Activated CD8-positive, alpha-beta memory T cell treated with anti-CD3 and anti-CD28 coated beads, Interleukin-2, amount 10 ng/mL, durations not matched to agents 7 days and 5 days (primary cell): ENCODE measurements at regions not wholly inside any gene's neighbourhood (a gene's known extent, or its start where the extent isn't known, plus 50 kb on each side); places are given as distances from the start of the nearest gene placed in this dataset.

Experiments
- ATAC-seq: fragments of 150-1000 bp; cut with Tn5 transposase; one replicate; pipeline ENCODE4 v1.10.0; 2021; ENCODE audit warnings: moderate library complexity
- CTCF ChIA-PET: fragments of 350-600 bp; sonication (Branson Sonifier 250); formaldehyde crosslinking; loops from one replicate; lab custom pipeline; 2021; ENCODE audit warnings: antibody characterized with exemption; lab: Charles Lee
- DNase-seq: peaks from one replicate; pipeline ENCODE4 v3.0.0-alpha.2; 2020
- H3K27ac Mint-ChIP-seq: one replicate; pipeline ENCODE4 v1.8.0; 2021; ENCODE audit warnings: mild to moderate bottlenecking, mixed read lengths
- H3K27me3 Mint-ChIP-seq: one replicate; pipeline ENCODE4 v1.8.0; 2021; ENCODE audit warnings: mixed read lengths
- H3K36me3 Mint-ChIP-seq: one replicate; pipeline ENCODE4 v1.8.0; 2021; ENCODE audit warnings: mild to moderate bottlenecking, mixed read lengths
- H3K4me1 Mint-ChIP-seq: one replicate; pipeline ENCODE4 v1.8.0; 2021; ENCODE audit warnings: mixed read lengths
- H3K4me3 Mint-ChIP-seq: one replicate; pipeline ENCODE4 v1.8.0; 2021; ENCODE audit warnings: mild to moderate bottlenecking, moderate library complexity, mixed read lengths
- H3K9me3 Mint-ChIP-seq: one replicate; pipeline ENCODE4 v1.8.0; 2022; ENCODE audit warnings: low read depth, mixed read lengths

GRCh38 chr2:221674446-221674845 is 102.3 kb upstream of the EPHA4 start:
- DNase-seq = no peak
- no peak overlapping the region for H3K4me3 Mint-ChIP-seq
- CTCF ChIA-PET = no interaction called here
- no peaks in the 10 kb centered on the region for H3K27me3 Mint-ChIP-seq
- no peaks in the 10 kb centered on the region for H3K4me1 Mint-ChIP-seq
- H3K36me3 Mint-ChIP-seq = no peaks in the 10 kb centered on the region
- no peaks in the 10 kb centered on the region for H3K9me3 Mint-ChIP-seq
- no peak overlapping the region for H3K27ac Mint-ChIP-seq
- ATAC-seq = no peak

- Mint-ChIP-seq H3K27ac (no peak overlapping the region), H3K36me3 (no peaks in the 10 kb centered on the region), H3K4me1 (no peaks in the 10 kb centered on the region), H3K4me3 (no peak overlapping the region), H3K9me3 (no peaks in the 10 kb centered on the region), H3K27me3 (no peaks in the 10 kb centered on the region)
- no peak for DNase-seq
- CTCF ChIA-PET = no interaction called here
- no peak for ATAC-seq
Observed at GRCh38 chr2:221673248-221673647, 101.1 kb upstream of the EPHA4 start.

DNA sequence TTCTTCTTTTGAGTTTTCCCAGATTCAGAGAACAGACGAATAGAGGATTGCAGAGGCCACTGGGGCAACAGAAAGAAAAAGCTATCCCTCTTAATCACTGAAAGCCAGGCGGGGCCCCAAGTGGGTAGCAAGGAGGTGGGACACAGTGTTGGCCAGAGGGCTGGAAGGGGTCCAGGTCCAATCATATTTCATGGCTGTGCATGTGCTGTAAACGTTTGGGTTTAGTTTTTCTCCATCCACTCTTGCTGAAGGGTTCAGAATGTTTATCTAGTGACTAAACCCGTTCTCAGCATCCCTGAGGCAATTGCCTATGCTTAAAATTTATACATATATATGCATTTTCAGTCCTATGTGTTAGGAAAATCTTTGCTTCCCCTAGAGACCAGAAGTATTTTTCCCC is 99.4 kb upstream of the EPHA4 start:
- H3K4me3 Mint-ChIP-seq = no peak overlapping the region
- no peak for ATAC-seq
- no peaks in the 10 kb centered on the region for H3K4me1 Mint-ChIP-seq
- CTCF ChIA-PET = no interaction called here
- H3K9me3 Mint-ChIP-seq = no peaks in the 10 kb centered on the region
- no peaks in the 10 kb centered on the region for H3K36me3 Mint-ChIP-seq
- no peaks in the 10 kb centered on the region for H3K27me3 Mint-ChIP-seq
- no peak for DNase-seq
- H3K27ac Mint-ChIP-seq = no peak overlapping the region

GRCh38 chr2:221662689-221663391 is 90.7 kb upstream of the EPHA4 start:
- Mint-ChIP-seq H3K9me3 (no peaks in the 10 kb centered on the region), H3K27me3 (no peaks in the 10 kb centered on the region), H3K36me3 (no peaks in the 10 kb centered on the region), H3K4me3 (no peak overlapping the region), H3K4me1 (no peaks in the 10 kb centered on the region), H3K27ac (no peak overlapping the region)
- CTCF ChIA-PET = no interaction called here
- ATAC-seq (no peak), DNase-seq (no peak)

DNA sequence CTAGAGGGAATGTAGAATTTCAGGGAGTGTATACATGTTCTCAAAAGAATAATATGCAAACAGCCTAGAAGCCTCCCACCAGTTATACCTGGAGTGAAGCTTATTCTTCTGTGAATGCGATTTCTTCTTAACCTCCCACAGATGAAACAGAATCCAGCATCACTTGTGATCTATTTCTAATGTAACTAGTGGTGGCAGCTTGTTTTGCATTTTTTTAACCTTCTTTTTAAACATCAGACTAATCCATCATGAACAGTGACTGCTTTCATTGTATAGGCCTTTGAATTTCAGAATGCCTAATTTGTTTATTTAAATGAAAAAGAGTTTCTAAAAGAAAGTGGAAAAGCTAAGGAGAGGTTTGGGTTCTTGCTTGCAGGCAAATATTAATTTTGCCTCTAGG is 85.7 kb upstream of the EPHA4 start:
- H3K4me1 Mint-ChIP-seq = no peaks in the 10 kb centered on the region
- H3K27ac Mint-ChIP-seq = no peak overlapping the region
- no peak overlapping the region for H3K4me3 Mint-ChIP-seq
- no peaks in the 10 kb centered on the region for H3K9me3 Mint-ChIP-seq
- no peaks in the 10 kb centered on the region for H3K36me3 Mint-ChIP-seq
- no peaks in the 10 kb centered on the region for H3K27me3 Mint-ChIP-seq
- ATAC-seq = no peak
- CTCF ChIA-PET = no interaction called here
- no peak for DNase-seq

DNA sequence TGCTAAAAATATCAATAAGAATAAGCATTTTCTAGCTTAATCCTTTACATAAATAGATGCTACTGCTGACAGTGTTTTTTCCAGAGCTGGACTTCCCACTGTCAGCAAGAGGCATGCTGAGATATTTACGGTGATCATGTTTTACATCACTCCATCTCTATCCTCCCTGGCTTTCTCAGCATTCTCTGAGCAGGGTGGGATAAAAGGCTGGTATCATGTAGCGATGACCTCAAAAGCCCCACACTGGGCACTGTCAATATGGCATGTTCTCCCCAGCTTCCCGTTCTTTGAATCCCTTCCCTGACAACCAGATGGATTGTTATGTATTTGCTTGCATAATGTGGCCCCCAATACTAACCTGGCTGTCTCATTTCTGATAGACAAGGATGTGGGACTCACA is 83.2 kb upstream of the EPHA4 start:
- no peaks in the 10 kb centered on the region for H3K27me3 Mint-ChIP-seq
- DNase-seq (no peak), ATAC-seq (no peak)
- no peaks in the 10 kb centered on the region for H3K36me3 Mint-ChIP-seq
- CTCF ChIA-PET = no interaction called here
- H3K4me1 Mint-ChIP-seq = no peaks in the 10 kb centered on the region
- no peak overlapping the region for H3K27ac Mint-ChIP-seq
- H3K9me3 Mint-ChIP-seq = no peaks in the 10 kb centered on the region
- H3K4me3 Mint-ChIP-seq = no peak overlapping the region

GRCh38 chr2:221653182-221653581 is 81.1 kb upstream of the EPHA4 start:
- no peaks in the 10 kb centered on the region for H3K36me3 Mint-ChIP-seq
- no peak overlapping the region for H3K4me3 Mint-ChIP-seq
- CTCF ChIA-PET = no interaction called here
- H3K27me3 Mint-ChIP-seq = no peaks in the 10 kb centered on the region
- DNase-seq (no peak), ATAC-seq (no peak)
- H3K4me1 Mint-ChIP-seq = no peaks in the 10 kb centered on the region
- no peak overlapping the region for H3K27ac Mint-ChIP-seq
- H3K9me3 Mint-ChIP-seq = no peaks in the 10 kb centered on the region

DNA sequence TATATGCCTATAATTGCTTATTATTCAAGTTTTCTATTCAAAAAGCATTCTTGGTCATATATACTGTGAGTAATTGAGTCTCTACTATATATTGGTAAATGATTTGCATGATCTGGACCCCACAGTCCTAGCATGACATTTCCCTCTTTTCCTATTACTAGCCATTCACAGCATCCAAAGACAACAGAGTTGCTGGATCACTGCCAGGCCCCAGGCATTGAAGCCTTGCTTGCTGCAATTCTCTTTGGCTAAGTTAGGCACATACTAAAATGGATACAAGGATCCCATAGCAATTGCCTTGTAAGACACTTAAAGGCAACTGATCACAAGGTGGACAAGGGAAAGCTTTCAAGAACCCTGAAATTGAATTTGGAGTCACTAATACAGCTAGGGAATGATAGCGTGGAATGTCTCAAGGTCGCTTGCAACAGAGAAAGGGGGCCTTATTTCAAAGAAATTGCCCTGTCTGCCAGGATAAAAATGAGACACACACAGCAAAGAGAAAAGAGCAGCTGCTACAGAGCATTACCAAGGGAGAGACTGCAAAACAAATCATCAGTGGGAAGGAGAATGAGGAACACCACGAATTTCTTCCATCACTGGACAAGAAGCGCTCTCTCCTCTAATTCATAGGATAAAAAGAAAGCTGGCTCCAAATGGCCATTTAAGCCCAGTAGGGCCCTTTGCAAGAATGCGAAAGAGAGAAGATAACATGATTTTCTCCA is 77.1 kb upstream of the EPHA4 start:
- no peak overlapping the region for H3K27ac Mint-ChIP-seq
- no peaks in the 10 kb centered on the region for H3K9me3 Mint-ChIP-seq
- CTCF ChIA-PET = no interaction called here
- no peaks in the 10 kb centered on the region for H3K4me1 Mint-ChIP-seq
- H3K27me3 Mint-ChIP-seq = no peaks in the 10 kb centered on the region
- H3K36me3 Mint-ChIP-seq = no peaks in the 10 kb centered on the region
- no peak overlapping the region for H3K4me3 Mint-ChIP-seq
- DNase-seq (no peak), ATAC-seq (no peak)

DNA sequence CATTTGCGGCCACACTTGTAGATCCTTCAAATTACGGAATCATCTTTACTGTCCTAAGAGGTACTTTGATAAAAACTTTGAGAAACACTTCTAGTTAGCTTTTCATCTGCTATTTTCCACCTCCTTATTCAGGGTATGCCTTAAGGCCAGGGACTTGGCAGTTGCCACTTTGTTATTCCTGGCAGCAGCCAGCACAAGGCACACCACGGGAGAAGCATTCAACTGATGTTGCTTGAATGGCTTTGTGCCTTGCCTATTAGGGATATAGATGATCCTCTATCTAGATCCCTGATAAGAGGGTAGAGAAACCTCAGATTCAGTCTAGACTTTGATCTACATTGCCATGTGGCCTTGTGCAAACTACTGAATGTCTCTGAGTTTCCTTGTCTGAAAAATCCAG is 70.3 kb upstream of the EPHA4 start:
- no peaks in the 10 kb centered on the region for H3K9me3 Mint-ChIP-seq
- ATAC-seq = no peak

GRCh38 chr2:221641181-221641871 is 69.2 kb upstream of the EPHA4 start:
- DNase-seq = no peak
- H3K4me3 Mint-ChIP-seq = no peak overlapping the region
- H3K4me1 Mint-ChIP-seq = peaks cover 2% of the 10 kb centered on the region
- no peak overlapping the region for H3K27ac Mint-ChIP-seq
- CTCF ChIA-PET = no interaction called here
- ATAC-seq = no peak
- H3K36me3 Mint-ChIP-seq = no peaks in the 10 kb centered on the region
- no peaks in the 10 kb centered on the region for H3K9me3 Mint-ChIP-seq
- H3K27me3 Mint-ChIP-seq = no peaks in the 10 kb centered on the region

More for the DNA sequence above, 70.3 kb upstream of the EPHA4 start:
- no peaks in the 10 kb centered on the region for H3K27me3 Mint-ChIP-seq
- CTCF ChIA-PET = no interaction called here
- no peak overlapping the region for H3K27ac Mint-ChIP-seq
- no peaks in the 10 kb centered on the region for H3K36me3 Mint-ChIP-seq
- peaks cover 2% of the 10 kb centered on the region for H3K4me1 Mint-ChIP-seq
- no peak overlapping the region for H3K4me3 Mint-ChIP-seq
- no peak for DNase-seq

GRCh38 chr2:221640686-221641085 is 68.6 kb upstream of the EPHA4 start:
- Mint-ChIP-seq H3K4me1 (peaks cover 2% of the 10 kb centered on the region), H3K4me3 (no peak overlapping the region), H3K9me3 (no peaks in the 10 kb centered on the region), H3K36me3 (no peaks in the 10 kb centered on the region), H3K27me3 (no peaks in the 10 kb centered on the region), H3K27ac (no peak overlapping the region)
- CTCF ChIA-PET = no interaction called here
- ATAC-seq (no peak), DNase-seq (no peak)

- Mint-ChIP-seq H3K27ac (no peak overlapping the region), H3K9me3 (no peaks in the 10 kb centered on the region), H3K27me3 (no peaks in the 10 kb centered on the region), H3K36me3 (no peaks in the 10 kb centered on the region), H3K4me1 (peaks cover 2% of the 10 kb centered on the region), H3K4me3 (no peak overlapping the region)
- no peak for DNase-seq
- CTCF ChIA-PET = no interaction called here
- no peak for ATAC-seq
Observed at GRCh38 chr2:221637851-221638250, 65.7 kb upstream of the EPHA4 start.

- Mint-ChIP-seq H3K4me1 (no peaks in the 10 kb centered on the region), H3K4me3 (no peak overlapping the region), H3K27ac (no peak overlapping the region), H3K9me3 (no peaks in the 10 kb centered on the region), H3K27me3 (peaks cover 2% of the 10 kb centered on the region), H3K36me3 (no peaks in the 10 kb centered on the region)
- DNase-seq = no peak
- no peak for ATAC-seq
- CTCF ChIA-PET = no interaction called here
Observed at GRCh38 chr2:221635949-221636348, 63.8 kb upstream of the EPHA4 start.

DNA sequence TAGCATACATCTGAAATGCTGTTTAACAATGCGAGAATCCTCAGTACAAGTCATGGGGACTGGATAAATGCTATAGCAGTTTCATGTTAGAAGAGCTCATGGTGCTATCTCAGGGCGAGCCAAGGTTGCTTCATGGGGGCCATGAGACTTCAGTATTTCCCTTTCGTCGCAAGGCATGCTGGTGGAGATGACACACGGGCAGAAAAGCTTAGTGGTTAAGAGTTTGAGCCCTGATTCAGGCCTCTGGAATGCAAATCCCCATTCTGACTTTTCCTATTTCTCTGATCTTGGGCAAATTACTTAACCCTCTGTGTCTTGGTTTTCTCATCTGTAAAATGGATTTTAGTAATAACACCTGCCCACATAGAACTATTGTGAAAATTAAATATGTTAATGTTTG is 57.4 kb upstream of the EPHA4 start:
- Mint-ChIP-seq H3K9me3 (no peaks in the 10 kb centered on the region), H3K4me3 (no peak overlapping the region), H3K27ac (no peak overlapping the region), H3K4me1 (no peaks in the 10 kb centered on the region), H3K27me3 (peaks cover 2% of the 10 kb centered on the region), H3K36me3 (no peaks in the 10 kb centered on the region)
- CTCF ChIA-PET = no interaction called here
- DNase-seq = no peak
- no peak for ATAC-seq
